Esophagus squamous epithelium (tissue), 5 donors: ENCODE measurements at regions not wholly inside any gene's neighbourhood (a gene's known extent, or its start where the extent isn't known, plus 50 kb on each side); places are given as distances from the start of the nearest gene placed in this dataset.
"Not testable (repeated sequence)": the region's sequence is repeated elsewhere in the genome, so short reads cannot be mapped to it uniquely, and the experiment has no call there.

Experiments
- DNase-seq: peaks from one replicate; lab custom pipeline; 2025; lab: John Stamatoyannopoulos, UW
- H3K27ac ChIP-seq, 4 donors: fragments of 200-600 bp; sonication (generic); one replicate each; pipeline ENCODE4 v1.5.1; 2016 to 2019; ENCODE audit warnings: mild to moderate bottlenecking in 1 of 4
- H3K27me3 ChIP-seq, 4 donors: fragments of 200-600 bp; sonication (generic); 1 replicate in 3 of 4; 2 replicates in 1 of 4; pipeline versions ENCODE4 v1.5.1 to v1.6.0; 2017 to 2021; ENCODE audit warnings: antibody characterized with exemption in 1 of 4
- H3K36me3 ChIP-seq, 3 donors: fragments of 200-600 bp; sonication (generic); one replicate each; pipeline ENCODE4 v1.5.1; 2016 to 2019
- H3K4me1 ChIP-seq, 3 donors: fragments of 200-600 bp; sonication (generic); one replicate each; pipeline ENCODE4 v1.5.1; 2017 to 2019
- H3K4me3 ChIP-seq, 4 donors: fragments of 200-600 bp; sonication (generic); 1 replicate in 3 of 4; 2 replicates in 1 of 4; pipeline ENCODE4 v1.5.1; 2016 to 2019; ENCODE audit warnings: mild to moderate bottlenecking in 2 of 4, moderate library complexity in 1 of 4
- H3K9me3 ChIP-seq, 3 donors: fragments of 200-600 bp; sonication (generic); one replicate each; pipeline ENCODE4 v1.5.1; 2016 to 2019
- CTCF ChIP-seq, 6 experiments: fragments of 450-650 bp in 4 of 6; fragments of 200-600 bp in 2 of 6; sonication (generic) in 2 of 6; IDR thresholded peaks; one replicate each; pipeline ENCODE4 v1.5.1; 2016 to 2019; ENCODE audit warnings: antibody characterized with exemption in 6 of 6, mild to moderate bottlenecking in 4 of 6, moderate library complexity in 4 of 6
- POLR2A ChIP-seq, 4 donors: fragments of 450-650 bp; IDR thresholded peaks; one replicate each; pipeline ENCODE4 v1.6.1; 2017; ENCODE audit warnings: antibody characterized with exemption in 4 of 4, mild to moderate bottlenecking in 4 of 4, moderate library complexity in 3 of 4
- WGBS, 2 donors: methylation state at CpG; one replicate each; pipeline ENCODE4 v1.1.5; 2018; 5-methylcytosine and 5-hydroxymethylcytosine counted together
- intact Hi-C: fragments of 100-400 bp; cut with DNase I; formaldehyde crosslinking; loops from one replicate; pipeline ENCODE4 v1.15.0; 2022
- donor health status: DM: yes; HTN: yes; CAD: no.

DNA sequence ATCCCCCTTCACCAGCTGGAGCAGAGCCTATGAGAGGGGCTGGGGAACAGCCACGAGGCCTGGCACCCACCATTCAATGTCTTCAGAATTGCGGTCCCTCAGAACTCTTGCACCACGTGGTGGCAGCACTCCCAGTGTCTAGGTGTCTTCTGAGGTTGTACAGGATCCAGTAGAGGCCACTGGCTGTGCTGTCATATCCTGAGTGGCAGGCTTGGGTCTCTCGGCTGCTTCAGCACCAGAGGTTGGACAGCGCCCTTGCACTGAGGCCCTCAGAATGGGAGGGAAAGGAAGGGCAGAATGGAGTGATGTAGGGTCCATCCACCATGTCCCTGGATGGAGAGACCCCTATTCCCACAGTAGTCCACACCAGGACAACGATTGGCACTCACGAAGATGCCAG is 112.0 kb upstream of the TEKT4 start:
- 42 to 70% methylated on average over 2 to 7 of the region's 7 CpGs for WGBS, 2 donors
- intact Hi-C loops, result no loop called here

DNA sequence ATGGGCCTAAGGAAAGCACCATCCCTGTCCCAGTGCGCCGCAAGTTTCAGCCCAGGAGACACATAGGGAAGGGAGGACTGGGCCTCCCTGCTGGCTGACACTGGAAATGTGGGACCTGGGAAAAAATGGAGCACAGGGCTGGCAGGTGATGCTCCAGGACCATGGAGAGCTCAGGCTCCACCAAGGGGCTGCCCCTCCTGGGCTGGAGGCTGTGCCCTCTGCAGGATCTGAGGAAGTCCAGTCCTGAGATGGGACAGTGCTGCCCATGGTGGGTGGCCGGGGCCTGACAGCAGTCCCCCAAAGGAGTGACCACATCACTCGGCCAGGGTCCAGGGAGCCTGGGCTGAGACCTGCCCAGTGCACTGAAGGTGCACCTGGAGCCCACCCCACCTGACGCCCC is 108.6 kb upstream of the TEKT4 start:
- no peak overlapping the region for H3K4me3 ChIP-seq
- TF ChIP-seq CTCF (IDR thresholded peaks at IDR 0.05) (no peak), POLR2A (IDR thresholded peaks at IDR 0.05) (no peak)
- no peak for DNase-seq
- WGBS, 2 donors, result 76 to 85% methylated on average over 3 to 4 of the region's 5 CpGs
- H3K27me3 ChIP-seq, result no peaks in the 10 kb centered on the region
- H3K27ac ChIP-seq, result no peak overlapping the region
- no peaks in the 10 kb centered on the region for H3K9me3 ChIP-seq
- intact Hi-C loops, result no loop called here
- no peaks in the 10 kb centered on the region for H3K36me3 ChIP-seq
- H3K4me1 ChIP-seq, result no peaks in the 10 kb centered on the region

More for the DNA sequence above, 112.0 kb upstream of the TEKT4 start:
- Histone ChIP-seq H3K36me3 (no peaks in the 10 kb centered on the region), H3K27ac (no peak overlapping the region), H3K9me3 (no peaks in the 10 kb centered on the region), H3K4me1 (no peaks in the 10 kb centered on the region), H3K4me3 (no peak overlapping the region), H3K27me3 (no peaks in the 10 kb centered on the region)
- no peak for TF ChIP-seq POLR2A (IDR thresholded peaks at IDR 0.05)
- no peak for TF ChIP-seq CTCF (IDR thresholded peaks at IDR 0.05)
- no peak for DNase-seq

- DNase-seq, result no peak
- Histone ChIP-seq H3K4me3 (no peak overlapping the region), H3K9me3 (no peaks in the 10 kb centered on the region), H3K27ac (no peak overlapping the region), H3K36me3 (no peaks in the 10 kb centered on the region), H3K27me3 (no peaks in the 10 kb centered on the region), H3K4me1 (no peaks in the 10 kb centered on the region)
- TF ChIP-seq POLR2A (IDR thresholded peaks at IDR 0.05), result no peak
- TF ChIP-seq CTCF (IDR thresholded peaks at IDR 0.05), result no peak
- intact Hi-C loops, result no loop called here
- WGBS, 2 donors, result 86% methylated on average over 5 of the region's 6 CpGs; no CpG with 5 or more reads in 1 of the 2 donors
Measured at GRCh38 chr2:94763318-94763717, 107.9 kb upstream of the TEKT4 start.

- H3K4me3 ChIP-seq, H3K9me3 ChIP-seq, intact Hi-C loops, H3K4me1 ChIP-seq, H3K27ac ChIP-seq, H3K27me3 ChIP-seq, DNase-seq, H3K36me3 ChIP-seq: not testable (repeated sequence)
- 70 to 81% methylated on average over 2 to 3 of the region's 3 CpGs for WGBS, 2 donors
Measured at GRCh38 chr2:94764331-94764730, 106.9 kb upstream of the TEKT4 start.

DNA sequence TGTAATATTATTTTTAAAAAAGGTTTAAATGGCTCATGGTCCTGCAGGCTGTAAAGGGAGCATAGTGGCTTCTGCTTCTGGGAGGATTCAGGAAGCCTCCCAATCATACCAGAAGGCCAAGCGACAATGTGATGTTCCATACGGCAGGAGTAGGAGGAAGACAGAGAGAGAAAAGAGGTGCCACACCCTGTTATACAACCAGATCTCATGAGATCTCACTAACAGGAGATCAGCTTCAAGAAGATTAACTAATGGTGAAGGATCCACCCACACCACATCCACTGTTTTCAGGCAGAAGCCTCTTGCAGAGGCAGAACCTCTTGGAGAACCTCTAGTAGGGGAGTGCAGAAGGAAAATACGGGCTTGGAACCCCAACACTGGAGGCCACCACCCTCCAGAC is 103.9 kb upstream of the TEKT4 start:
- DNase-seq, result no peak
- WGBS, 2 donors, result 50 to 87% methylated on average over 2 to 3 of the region's 3 CpGs
- no peaks in the 10 kb centered on the region for H3K36me3 ChIP-seq
- H3K4me3 ChIP-seq, result no peak overlapping the region
- no peak for TF ChIP-seq POLR2A (IDR thresholded peaks at IDR 0.05)
- no peak for TF ChIP-seq CTCF (IDR thresholded peaks at IDR 0.05)
- no peak overlapping the region for H3K27ac ChIP-seq
- H3K4me1 ChIP-seq, result no peaks in the 10 kb centered on the region
- H3K9me3 ChIP-seq, result no peaks in the 10 kb centered on the region
- intact Hi-C loops, result no loop called here
- H3K27me3 ChIP-seq, result no peaks in the 10 kb centered on the region

DNA sequence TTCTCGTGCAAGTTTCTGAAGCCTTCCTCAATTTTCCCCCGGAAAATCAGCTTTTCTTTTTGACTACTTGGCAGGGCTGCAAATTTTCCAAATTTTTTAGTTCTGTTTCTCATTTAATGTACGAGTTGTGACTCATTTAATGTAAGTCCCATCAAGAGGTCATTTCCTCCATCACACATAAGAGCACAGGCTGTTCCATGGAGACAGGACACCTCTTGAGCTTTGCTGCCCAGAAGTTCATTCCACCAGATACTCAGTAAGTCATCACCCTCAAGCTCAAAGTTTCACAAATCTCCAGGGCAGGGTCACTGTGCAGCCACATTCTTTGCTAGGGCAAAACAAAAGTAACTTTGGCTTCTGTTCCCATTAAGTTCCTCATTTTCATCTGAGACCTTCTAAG is 101.5 kb upstream of the TEKT4 start:
- WGBS, 2 donors, result 50 to 60% methylated on average over 3 of the region's 3 CpGs
- intact Hi-C loops, result no loop called here
- no peaks in the 10 kb centered on the region for H3K36me3 ChIP-seq
- no peak overlapping the region for H3K4me3 ChIP-seq
- DNase-seq, result no peak
- H3K4me1 ChIP-seq, result no peaks in the 10 kb centered on the region
- H3K27ac ChIP-seq, result no peak overlapping the region
- H3K27me3 ChIP-seq, result no peaks in the 10 kb centered on the region
- no peak for TF ChIP-seq POLR2A (IDR thresholded peaks at IDR 0.05)
- no peak for TF ChIP-seq CTCF (IDR thresholded peaks at IDR 0.05)
- H3K9me3 ChIP-seq, result no peaks in the 10 kb centered on the region
